ENCODE measurements at regions not wholly inside any gene's neighbourhood (a gene's known extent, or its start where the extent isn't known, plus 50 kb on each side); places are given as distances from the start of the nearest gene placed in this dataset.
"Not testable (repeated sequence)": the region's sequence is repeated elsewhere in the genome, so short reads cannot be mapped to it uniquely, and the experiment has no call there.

GRCh38 chr1:95778217-95778616 lies 544.2 kb downstream of the RWDD3 start:
- DNase-seq = no peak
- no peaks in the 10 kb centered on the region for H3K4me1 ChIP-seq (ENCODE audit: control insufficient read depth, insufficient read depth, low read length)
- no peaks in the 10 kb centered on the region for H3K9me3 ChIP-seq (ENCODE audit: control insufficient read depth, low read depth, low read length)
- H3K4me3 ChIP-seq (ENCODE audit: low read length) = no peak overlapping the region
- no peaks in the 10 kb centered on the region for H3K27me3 ChIP-seq (ENCODE audit: control insufficient read depth, insufficient read depth, low read length)
- H3K27ac ChIP-seq (ENCODE audit: low read length) = no peak overlapping the region
- no CpG with 5 or more reads among the region's 2 CpGs for WGBS (ENCODE audit: insufficient coverage, low lambda C conversion rate)
- H3K36me3 ChIP-seq (ENCODE audit: control insufficient read depth, insufficient read depth, low read length) = no peaks in the 10 kb centered on the region

DNA sequence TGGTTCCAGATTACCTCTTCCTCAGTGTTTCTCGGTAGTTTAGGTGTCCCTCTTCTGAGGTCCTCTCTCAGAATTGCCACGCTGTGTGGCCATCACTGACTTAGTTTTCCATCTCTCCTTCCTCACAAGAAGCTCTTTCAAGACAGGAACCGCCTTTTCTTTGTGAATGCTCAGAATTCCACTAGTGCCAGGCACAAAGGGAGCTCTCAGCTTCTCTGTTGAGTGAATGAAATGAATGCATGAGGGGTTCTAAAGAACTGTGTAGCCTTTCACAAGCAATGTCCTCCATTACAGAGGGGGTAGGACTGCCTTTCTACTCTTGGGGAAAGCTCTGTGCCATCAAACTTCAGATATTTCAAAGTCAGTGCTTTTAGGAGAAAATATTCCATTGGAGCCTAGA lies 546.8 kb downstream of the RWDD3 start:
- no peak overlapping the region for H3K27ac ChIP-seq (ENCODE audit: low read length)
- H3K4me1 ChIP-seq (ENCODE audit: control insufficient read depth, insufficient read depth, low read length) = no peaks in the 10 kb centered on the region
- 80% methylated on average over 1 of the region's 3 CpGs for WGBS (ENCODE audit: insufficient coverage, low lambda C conversion rate)
- no peak overlapping the region for H3K4me3 ChIP-seq (ENCODE audit: low read length)
- no peaks in the 10 kb centered on the region for H3K9me3 ChIP-seq (ENCODE audit: control insufficient read depth, low read depth, low read length)
- H3K36me3 ChIP-seq (ENCODE audit: control insufficient read depth, insufficient read depth, low read length) = no peaks in the 10 kb centered on the region
- H3K27me3 ChIP-seq (ENCODE audit: control insufficient read depth, insufficient read depth, low read length) = no peaks in the 10 kb centered on the region
- DNase-seq = no peak

GRCh38 chr1:95790136-95790535 lies 556.1 kb downstream of the RWDD3 start:
- H3K27ac ChIP-seq (ENCODE audit: low read length) = no peak overlapping the region
- no peak for DNase-seq
- H3K27me3 ChIP-seq (ENCODE audit: control insufficient read depth, insufficient read depth, low read length) = no peaks in the 10 kb centered on the region
- no peaks in the 10 kb centered on the region for H3K36me3 ChIP-seq (ENCODE audit: control insufficient read depth, insufficient read depth, low read length)
- H3K4me3 ChIP-seq (ENCODE audit: low read length) = no peak overlapping the region
- no peaks in the 10 kb centered on the region for H3K4me1 ChIP-seq (ENCODE audit: control insufficient read depth, insufficient read depth, low read length)
- WGBS (ENCODE audit: insufficient coverage, low lambda C conversion rate) = no CpG with 5 or more reads among the region's 3 CpGs
- H3K9me3 ChIP-seq (ENCODE audit: control insufficient read depth, low read depth, low read length) = no peaks in the 10 kb centered on the region

DNA sequence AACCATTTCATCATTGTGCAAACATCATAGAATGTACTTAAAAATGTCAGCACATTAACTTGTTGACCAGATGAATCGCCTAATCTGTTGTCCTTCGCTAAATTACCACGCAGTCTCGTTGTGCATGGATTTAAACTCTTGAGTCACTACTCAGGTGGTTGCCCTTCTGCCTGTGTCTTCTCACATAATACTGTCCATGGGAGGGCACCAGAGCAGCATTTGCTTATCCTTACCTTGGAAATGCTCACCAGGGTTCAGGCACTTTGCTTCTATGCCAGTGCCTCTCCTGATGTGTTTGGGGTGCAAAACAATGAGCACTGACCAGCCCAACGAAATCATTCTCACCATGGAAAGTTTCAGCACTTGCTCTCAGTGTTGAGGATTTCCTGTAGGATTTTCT lies 559.9 kb downstream of the RWDD3 start:
- DNase-seq = no peak
- Histone ChIP-seq H3K4me3 (ENCODE audit: low read length) (no peak overlapping the region), H3K9me3 (ENCODE audit: control insufficient read depth, low read depth, low read length) (no peaks in the 10 kb centered on the region), H3K27ac (ENCODE audit: low read length) (no peak overlapping the region), H3K27me3 (ENCODE audit: control insufficient read depth, insufficient read depth, low read length) (no peaks in the 10 kb centered on the region), H3K36me3 (ENCODE audit: control insufficient read depth, insufficient read depth, low read length) (no peaks in the 10 kb centered on the region), H3K4me1 (ENCODE audit: control insufficient read depth, insufficient read depth, low read length) (no peaks in the 10 kb centered on the region)
- WGBS (ENCODE audit: insufficient coverage, low lambda C conversion rate) = no CpG with 5 or more reads among the region's 5 CpGs

DNA sequence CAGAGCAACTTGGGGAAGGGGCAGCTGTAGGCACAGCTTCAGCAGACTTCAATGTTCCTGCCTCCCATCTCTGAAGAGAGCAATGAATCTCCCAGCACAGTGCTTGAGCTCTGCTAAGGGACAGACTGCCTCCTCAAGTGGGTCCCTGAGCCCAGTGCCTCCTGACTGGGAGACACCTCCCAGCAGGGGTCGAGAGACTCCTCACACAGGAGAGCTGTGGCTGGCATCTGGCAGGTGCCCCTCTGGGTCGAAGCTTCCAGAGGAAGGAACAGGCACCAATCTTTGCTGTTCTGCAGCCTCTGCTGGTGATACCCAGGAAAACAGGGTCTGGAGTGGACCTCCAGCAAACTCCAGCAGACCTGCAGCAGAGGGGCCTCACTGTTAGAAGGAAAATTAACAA lies 563.8 kb downstream of the RWDD3 start:
- H3K27ac ChIP-seq (ENCODE audit: low read length); DNase-seq; H3K4me1 ChIP-seq (ENCODE audit: control insufficient read depth, insufficient read depth, low read length); H3K36me3 ChIP-seq (ENCODE audit: control insufficient read depth, insufficient read depth, low read length); H3K4me3 ChIP-seq (ENCODE audit: low read length); H3K27me3 ChIP-seq (ENCODE audit: control insufficient read depth, insufficient read depth, low read length); H3K9me3 ChIP-seq (ENCODE audit: control insufficient read depth, low read depth, low read length): not testable (repeated sequence)
- WGBS (ENCODE audit: insufficient coverage, low lambda C conversion rate) = no CpG with 5 or more reads among the region's 2 CpGs

DNA sequence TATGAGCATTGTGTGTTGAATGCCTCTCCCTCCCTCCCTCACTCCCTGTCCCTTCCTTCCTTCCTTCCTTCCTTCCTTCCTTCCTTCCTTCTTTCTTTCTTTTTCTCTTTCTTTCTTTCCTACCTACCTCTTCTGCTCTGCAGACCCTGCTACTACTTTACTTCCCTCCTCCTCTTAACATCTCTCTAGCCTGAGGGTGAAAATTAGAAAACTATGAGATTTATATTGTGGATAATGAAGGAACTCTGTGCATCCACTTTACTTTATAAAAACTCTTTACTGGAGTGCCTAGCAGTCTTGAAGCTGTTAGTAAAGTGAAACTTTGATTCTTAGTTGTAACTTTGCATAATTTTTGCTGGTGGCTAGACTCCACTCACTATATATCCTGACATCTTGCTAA lies 572.2 kb downstream of the RWDD3 start:
- no peaks in the 10 kb centered on the region for H3K27me3 ChIP-seq (ENCODE audit: control insufficient read depth, insufficient read depth, low read length)

DNA sequence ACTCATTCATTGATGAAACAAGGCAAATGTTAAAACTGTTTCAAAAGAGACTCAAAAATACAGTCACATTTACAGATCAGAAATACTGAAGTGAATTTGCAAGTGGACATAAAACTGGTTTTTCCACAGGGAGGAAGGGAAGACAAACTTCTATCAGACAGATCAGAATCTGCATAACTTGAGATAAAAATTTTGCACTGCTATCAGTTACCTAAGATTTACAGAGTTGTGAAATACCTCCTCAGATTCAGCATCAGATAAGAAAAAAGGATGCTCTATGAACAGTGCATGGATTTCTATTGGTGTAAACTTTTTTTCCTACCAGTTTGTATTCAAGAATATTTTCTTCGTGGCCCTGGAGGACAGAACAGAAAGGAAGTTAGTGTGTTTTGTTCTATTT lies 575.4 kb downstream of the RWDD3 start:
- 83% methylated on average over 1 of the region's 1 CpG for WGBS (ENCODE audit: insufficient coverage, low lambda C conversion rate)
- no peaks in the 10 kb centered on the region for H3K27me3 ChIP-seq (ENCODE audit: control insufficient read depth, insufficient read depth, low read length)
- H3K4me1 ChIP-seq (ENCODE audit: control insufficient read depth, insufficient read depth, low read length) = no peaks in the 10 kb centered on the region
- no peak overlapping the region for H3K4me3 ChIP-seq (ENCODE audit: low read length)
- DNase-seq = no peak
- no peak overlapping the region for H3K27ac ChIP-seq (ENCODE audit: low read length)
- no peaks in the 10 kb centered on the region for H3K36me3 ChIP-seq (ENCODE audit: control insufficient read depth, insufficient read depth, low read length)
- H3K9me3 ChIP-seq (ENCODE audit: control insufficient read depth, low read depth, low read length) = no peaks in the 10 kb centered on the region

More for the DNA sequence above, 572.2 kb downstream of the RWDD3 start:
- Histone ChIP-seq H3K4me1 (ENCODE audit: control insufficient read depth, insufficient read depth, low read length) (no peaks in the 10 kb centered on the region), H3K9me3 (ENCODE audit: control insufficient read depth, low read depth, low read length) (no peaks in the 10 kb centered on the region), H3K36me3 (ENCODE audit: control insufficient read depth, insufficient read depth, low read length) (no peaks in the 10 kb centered on the region), H3K4me3 (ENCODE audit: low read length) (no peak overlapping the region), H3K27ac (ENCODE audit: low read length) (no peak overlapping the region)
- DNase-seq = no peak

DNA sequence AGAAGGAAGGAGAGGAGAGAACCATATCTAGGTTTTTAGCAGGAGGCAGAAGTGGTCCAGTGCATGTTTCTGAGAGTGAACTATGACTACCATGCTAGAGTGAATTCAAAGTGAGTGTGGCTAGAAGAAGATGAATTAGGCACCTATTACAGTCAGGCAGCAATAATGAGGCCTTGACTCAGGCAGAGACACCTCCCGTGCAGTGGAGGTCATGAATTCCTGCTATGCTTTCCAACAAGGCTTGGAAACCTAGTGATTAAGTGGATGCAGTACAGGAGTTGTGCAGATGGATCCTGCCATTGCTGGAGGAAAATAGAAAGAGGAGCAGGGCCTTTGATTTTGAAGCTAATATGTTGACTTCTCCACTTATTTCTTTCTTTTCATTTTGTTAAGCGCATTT lies 581.5 kb downstream of the RWDD3 start:
- H3K27me3 ChIP-seq (ENCODE audit: control insufficient read depth, insufficient read depth, low read length) = no peaks in the 10 kb centered on the region

GRCh38 chr1:95829556-95829955 lies 595.5 kb downstream of the RWDD3 start:
- no peaks in the 10 kb centered on the region for H3K9me3 ChIP-seq (ENCODE audit: control insufficient read depth, low read depth, low read length)
- H3K27me3 ChIP-seq (ENCODE audit: control insufficient read depth, insufficient read depth, low read length) = no peaks in the 10 kb centered on the region
- no peak overlapping the region for H3K27ac ChIP-seq (ENCODE audit: low read length)
- no peaks in the 10 kb centered on the region for H3K4me1 ChIP-seq (ENCODE audit: control insufficient read depth, insufficient read depth, low read length)
- no peaks in the 10 kb centered on the region for H3K36me3 ChIP-seq (ENCODE audit: control insufficient read depth, insufficient read depth, low read length)
- DNase-seq = no peak
- 100% methylated on average over 1 of the region's 1 CpG for WGBS (ENCODE audit: insufficient coverage, low lambda C conversion rate)
- H3K4me3 ChIP-seq (ENCODE audit: low read length) = no peak overlapping the region

More for the DNA sequence above, 581.5 kb downstream of the RWDD3 start:
- no peak for DNase-seq
- 67% methylated on average over 1 of the region's 2 CpGs for WGBS (ENCODE audit: insufficient coverage, low lambda C conversion rate)
- H3K36me3 ChIP-seq (ENCODE audit: control insufficient read depth, insufficient read depth, low read length) = no peaks in the 10 kb centered on the region
- H3K27ac ChIP-seq (ENCODE audit: low read length) = no peak overlapping the region
- no peak overlapping the region for H3K4me3 ChIP-seq (ENCODE audit: low read length)
- no peaks in the 10 kb centered on the region for H3K9me3 ChIP-seq (ENCODE audit: control insufficient read depth, low read depth, low read length)
- no peaks in the 10 kb centered on the region for H3K4me1 ChIP-seq (ENCODE audit: control insufficient read depth, insufficient read depth, low read length)

GRCh38 chr1:95832370-95832769 lies 598.4 kb downstream of the RWDD3 start:
- DNase-seq = no peak
- Histone ChIP-seq H3K36me3 (ENCODE audit: control insufficient read depth, insufficient read depth, low read length) (no peaks in the 10 kb centered on the region), H3K9me3 (ENCODE audit: control insufficient read depth, low read depth, low read length) (no peaks in the 10 kb centered on the region), H3K27ac (ENCODE audit: low read length) (no peak overlapping the region), H3K4me3 (ENCODE audit: low read length) (no peak overlapping the region), H3K27me3 (ENCODE audit: control insufficient read depth, insufficient read depth, low read length) (no peaks in the 10 kb centered on the region), H3K4me1 (ENCODE audit: control insufficient read depth, insufficient read depth, low read length) (no peaks in the 10 kb centered on the region)
- 17% methylated on average over 1 of the region's 2 CpGs for WGBS (ENCODE audit: insufficient coverage, low lambda C conversion rate)

GRCh38 chr1:95849439-95849838 lies 615.4 kb downstream of the RWDD3 start:
- Histone ChIP-seq H3K4me3 (ENCODE audit: low read length) (no peak overlapping the region), H3K27me3 (ENCODE audit: control insufficient read depth, insufficient read depth, low read length) (no peaks in the 10 kb centered on the region), H3K4me1 (ENCODE audit: control insufficient read depth, insufficient read depth, low read length) (no peaks in the 10 kb centered on the region), H3K27ac (ENCODE audit: low read length) (no peak overlapping the region), H3K36me3 (ENCODE audit: control insufficient read depth, insufficient read depth, low read length) (no peaks in the 10 kb centered on the region), H3K9me3 (ENCODE audit: control insufficient read depth, low read depth, low read length) (peaks cover 4% of the 10 kb centered on the region)
- DNase-seq = no peak
- WGBS (ENCODE audit: insufficient coverage, low lambda C conversion rate) = no CpG with 5 or more reads among the region's 2 CpGs
